Skeletal muscle satellite cell (primary cell): ENCODE measurements at regions not wholly inside any gene's neighbourhood (a gene's known extent, or its start where the extent isn't known, plus 50 kb on each side); places are given as distances from the start of the nearest gene placed in this dataset.

Experiments
- H3K27me3 ChIP-seq: 2 replicates; pipeline ENCODE4 v1.7.0; 2013; ENCODE audit warnings: low read length; ENCODE audit not compliant: control insufficient read depth, insufficient read depth
- H3K36me3 ChIP-seq: 2 replicates; pipeline ENCODE4 v1.7.0; 2013; ENCODE audit warnings: mild to moderate bottlenecking, control low read depth, low read length; ENCODE audit not compliant: insufficient read depth
- H3K4me1 ChIP-seq: 2 replicates; pipeline ENCODE4 v1.7.0; 2013; ENCODE audit warnings: low read length; ENCODE audit not compliant: control insufficient read depth, insufficient read depth
- H3K4me2 ChIP-seq: 2 replicates; pipeline ENCODE4 v1.7.0; 2013; ENCODE audit warnings: mild to moderate bottlenecking, low read length
- H3K4me3 ChIP-seq: 2 replicates; pipeline ENCODE4 v1.7.0; 2013; ENCODE audit warnings: low read length
- H3K9ac ChIP-seq: 2 replicates; pipeline ENCODE4 v1.7.0; 2013; ENCODE audit warnings: mild to moderate bottlenecking, low read depth, low read length, moderate library complexity
- H3K9me3 ChIP-seq: replicated peaks from 2 replicates; pipeline ENCODE4 v1.7.0; 2013; ENCODE audit warnings: mild to moderate bottlenecking, control low read depth, low read length

DNA sequence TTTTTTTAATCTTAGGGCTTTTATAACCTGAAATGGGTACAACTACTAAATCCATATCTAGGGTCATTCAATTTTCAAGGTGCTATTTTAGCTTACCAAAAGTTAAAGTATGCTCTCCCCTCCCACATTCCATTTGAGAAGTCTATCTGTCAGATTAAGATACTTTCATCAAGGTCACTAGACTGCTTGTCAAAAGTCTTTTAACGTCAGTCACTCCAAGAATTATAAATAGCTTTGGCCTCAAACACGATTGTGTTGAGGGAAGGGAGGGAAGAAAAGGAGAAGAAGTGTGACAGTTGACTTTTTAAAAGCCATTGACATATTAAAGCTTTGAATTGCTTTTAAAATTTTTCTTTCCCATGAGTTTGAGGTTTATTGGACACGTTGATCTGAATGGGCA, 175.8 kb downstream of the PTGER3 start:
- Histone ChIP-seq H3K27me3 (no peaks in the 10 kb centered on the region), H3K9ac (no peak overlapping the region), H3K9me3 (no peaks in the 10 kb centered on the region), H3K4me1 (no peaks in the 10 kb centered on the region), H3K4me3 (no peak overlapping the region), H3K4me2 (no peak overlapping the region), H3K36me3 (no peaks in the 10 kb centered on the region)

DNA sequence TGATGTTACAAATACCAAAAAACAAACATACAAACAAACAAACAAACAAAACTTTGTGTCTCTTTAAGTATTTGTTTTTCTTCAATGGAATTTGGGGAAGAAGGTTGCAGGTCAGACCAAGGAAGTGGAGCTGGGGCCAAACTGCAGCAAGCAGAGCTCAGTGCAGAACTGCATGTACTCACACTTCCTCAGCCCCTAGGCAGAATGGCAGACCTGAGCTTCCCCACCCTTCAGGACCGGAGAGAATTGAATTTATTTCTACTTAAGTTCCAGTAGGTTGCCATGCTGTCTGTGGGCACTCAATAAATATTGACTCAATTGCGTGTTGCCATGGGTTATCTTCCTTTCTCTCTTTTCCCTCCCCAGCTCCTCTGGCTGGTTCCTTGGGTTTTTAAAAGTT, 173.6 kb downstream of the PTGER3 start:
- Histone ChIP-seq H3K27me3 (no peaks in the 10 kb centered on the region), H3K36me3 (no peaks in the 10 kb centered on the region), H3K4me2 (no peak overlapping the region), H3K9ac (no peak overlapping the region), H3K4me3 (no peak overlapping the region), H3K9me3 (no peaks in the 10 kb centered on the region), H3K4me1 (no peaks in the 10 kb centered on the region)

- no peaks in the 10 kb centered on the region for H3K9me3 ChIP-seq
- H3K36me3 ChIP-seq = no peaks in the 10 kb centered on the region
- no peak overlapping the region for H3K4me3 ChIP-seq
- H3K4me1 ChIP-seq = no peaks in the 10 kb centered on the region
- H3K4me2 ChIP-seq = no peak overlapping the region
- no peak overlapping the region for H3K9ac ChIP-seq
- H3K27me3 ChIP-seq = no peaks in the 10 kb centered on the region
These were observed 172.8 kb downstream of the PTGER3 start for GRCh38 chr1:70874818-70875217.

GRCh38 chr1:70877343-70877742, 170.3 kb downstream of the PTGER3 start:
- no peak overlapping the region for H3K4me3 ChIP-seq
- H3K9me3 ChIP-seq = no peaks in the 10 kb centered on the region
- H3K36me3 ChIP-seq = no peaks in the 10 kb centered on the region

GRCh38 chr1:70887936-70888335, 159.7 kb downstream of the PTGER3 start:
- H3K4me1 ChIP-seq = no peaks in the 10 kb centered on the region
- no peak overlapping the region for H3K4me2 ChIP-seq
- no peaks in the 10 kb centered on the region for H3K36me3 ChIP-seq

More at GRCh38 chr1:70877343-70877742, 170.3 kb downstream of the PTGER3 start:
- Histone ChIP-seq H3K9ac (no peak overlapping the region), H3K27me3 (no peaks in the 10 kb centered on the region), H3K4me1 (no peaks in the 10 kb centered on the region), H3K4me2 (no peak overlapping the region)

GRCh38 chr1:70888722-70889121, 158.9 kb downstream of the PTGER3 start:
- Histone ChIP-seq H3K27me3 (no peaks in the 10 kb centered on the region), H3K4me2 (no peak overlapping the region), H3K36me3 (no peaks in the 10 kb centered on the region), H3K4me3 (no peak overlapping the region), H3K9me3 (no peaks in the 10 kb centered on the region), H3K4me1 (no peaks in the 10 kb centered on the region), H3K9ac (no peak overlapping the region)

More at GRCh38 chr1:70887936-70888335, 159.7 kb downstream of the PTGER3 start:
- Histone ChIP-seq H3K9me3 (no peaks in the 10 kb centered on the region), H3K9ac (no peak overlapping the region), H3K4me3 (no peak overlapping the region), H3K27me3 (no peaks in the 10 kb centered on the region)

DNA sequence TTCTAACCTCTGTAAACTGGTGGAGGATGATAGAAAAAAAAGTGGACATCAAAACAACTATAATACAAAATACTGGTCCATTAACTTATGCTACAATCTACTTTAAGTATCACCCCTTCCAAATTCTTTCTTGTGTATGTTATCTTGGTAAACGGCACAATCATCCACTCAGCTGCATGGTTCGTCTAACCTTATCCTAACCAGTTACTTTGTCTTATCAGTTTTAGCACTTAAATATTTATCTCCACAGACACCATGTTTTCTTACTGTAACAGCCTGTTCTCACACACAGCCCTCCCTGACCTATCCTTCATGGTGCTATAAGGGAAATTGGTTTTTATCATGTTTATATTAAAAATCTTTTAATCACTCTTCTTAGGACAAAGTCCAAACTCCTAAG, 157.2 kb downstream of the PTGER3 start:
- Histone ChIP-seq H3K36me3 (no peaks in the 10 kb centered on the region), H3K4me2 (no peak overlapping the region), H3K27me3 (no peaks in the 10 kb centered on the region), H3K9me3 (no peaks in the 10 kb centered on the region), H3K4me1 (no peaks in the 10 kb centered on the region), H3K4me3 (no peak overlapping the region), H3K9ac (no peak overlapping the region)

DNA sequence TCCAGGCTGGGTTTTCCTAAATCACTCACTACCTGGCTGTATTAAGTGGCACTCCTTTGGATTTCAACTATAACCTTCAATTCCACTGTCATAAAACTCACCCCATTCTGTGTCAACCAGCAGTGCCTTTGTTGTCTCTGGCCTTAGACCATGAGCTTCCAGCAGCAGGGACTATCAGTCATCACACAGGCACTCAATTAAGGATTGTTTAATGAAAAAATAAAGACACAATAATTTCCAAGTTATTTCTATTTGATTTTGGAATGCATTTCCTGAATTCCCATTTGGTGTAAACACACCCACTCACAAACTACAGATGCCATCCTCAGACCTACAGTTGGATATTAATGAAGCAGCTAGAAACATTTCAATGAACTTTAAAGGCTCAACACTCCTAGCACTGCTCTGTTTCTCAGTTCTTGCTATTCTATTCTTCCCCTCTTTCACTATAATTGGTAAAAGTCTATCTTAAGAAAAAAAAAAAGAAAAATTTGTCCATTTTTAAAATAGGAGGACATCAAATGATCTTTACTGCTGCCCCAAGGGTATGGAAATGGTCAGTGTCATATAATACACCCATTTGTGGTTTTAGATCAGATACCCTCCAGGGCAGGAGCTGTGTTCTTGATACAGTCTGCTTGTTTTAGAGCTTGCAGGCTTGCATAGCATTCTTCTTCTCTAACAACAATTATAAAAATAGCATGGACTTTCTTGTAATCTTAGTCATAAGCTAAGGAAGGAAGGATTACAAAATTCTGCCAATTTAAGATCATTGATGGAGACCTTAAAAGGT, 156.4 kb downstream of the PTGER3 start:
- Histone ChIP-seq H3K9me3 (no peaks in the 10 kb centered on the region), H3K4me3 (no peak overlapping the region), H3K4me1 (no peaks in the 10 kb centered on the region), H3K4me2 (no peak overlapping the region), H3K9ac (no peak overlapping the region), H3K27me3 (no peaks in the 10 kb centered on the region), H3K36me3 (no peaks in the 10 kb centered on the region)

- no peak overlapping the region for H3K4me3 ChIP-seq
- no peaks in the 10 kb centered on the region for H3K27me3 ChIP-seq
- no peak overlapping the region for H3K9ac ChIP-seq
- no peaks in the 10 kb centered on the region for H3K9me3 ChIP-seq
- H3K4me2 ChIP-seq = no peak overlapping the region
- no peaks in the 10 kb centered on the region for H3K36me3 ChIP-seq
- no peaks in the 10 kb centered on the region for H3K4me1 ChIP-seq
These were observed 155.5 kb downstream of the PTGER3 start for GRCh38 chr1:70892140-70892539.

DNA sequence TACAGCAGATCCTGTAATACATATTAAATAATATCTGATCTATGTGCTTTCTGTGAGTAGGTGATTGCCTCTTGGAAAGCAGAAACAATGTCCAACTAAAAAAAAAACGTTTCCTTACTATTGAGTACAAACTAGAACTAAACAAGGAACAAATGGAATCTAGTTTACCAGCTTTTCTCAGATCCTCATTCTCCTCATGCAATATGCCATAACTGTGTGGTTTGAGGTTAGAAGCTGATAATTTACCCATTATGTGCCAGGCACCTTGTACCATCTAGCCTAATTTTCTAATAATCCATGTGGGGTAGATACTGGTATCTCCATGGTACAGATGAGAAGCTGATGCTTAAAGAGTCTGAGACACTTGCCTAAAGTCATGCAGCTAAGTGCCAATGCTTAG, 154.7 kb downstream of the PTGER3 start:
- H3K4me1 ChIP-seq = no peaks in the 10 kb centered on the region
- no peaks in the 10 kb centered on the region for H3K36me3 ChIP-seq

GRCh38 chr1:70893381-70893780, 154.2 kb downstream of the PTGER3 start:
- Histone ChIP-seq H3K36me3 (no peaks in the 10 kb centered on the region), H3K4me2 (no peak overlapping the region), H3K27me3 (no peaks in the 10 kb centered on the region), H3K9me3 (no peaks in the 10 kb centered on the region), H3K4me3 (no peak overlapping the region), H3K9ac (no peak overlapping the region), H3K4me1 (no peaks in the 10 kb centered on the region)

More for the DNA sequence above, 154.7 kb downstream of the PTGER3 start:
- no peak overlapping the region for H3K4me3 ChIP-seq
- H3K9ac ChIP-seq = no peak overlapping the region
- no peaks in the 10 kb centered on the region for H3K9me3 ChIP-seq
- no peaks in the 10 kb centered on the region for H3K27me3 ChIP-seq
- no peak overlapping the region for H3K4me2 ChIP-seq

DNA sequence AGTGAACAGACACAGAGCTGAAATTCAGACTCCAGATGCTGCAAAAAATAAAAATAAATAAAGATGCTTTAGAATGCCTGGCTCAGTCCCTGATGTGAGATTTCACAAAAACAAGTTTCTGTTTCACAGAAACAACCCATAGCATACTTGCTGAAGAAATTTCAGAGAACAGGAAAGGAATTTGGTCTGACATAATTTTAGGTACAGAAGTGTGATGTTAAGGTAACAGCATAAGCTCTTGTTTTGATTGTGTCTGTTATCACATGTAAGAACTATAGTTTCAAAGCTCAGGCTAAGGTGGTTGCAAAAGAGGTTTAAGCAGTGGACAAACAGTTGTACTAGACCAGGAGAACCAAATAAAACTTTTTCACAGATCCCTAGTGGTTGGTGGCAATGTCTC, 152.1 kb downstream of the PTGER3 start:
- Histone ChIP-seq H3K4me3 (no peak overlapping the region), H3K4me2 (no peak overlapping the region), H3K9ac (no peak overlapping the region), H3K36me3 (no peaks in the 10 kb centered on the region), H3K27me3 (no peaks in the 10 kb centered on the region), H3K4me1 (no peaks in the 10 kb centered on the region), H3K9me3 (no peaks in the 10 kb centered on the region)
